ENCODE measurements at regions not wholly inside any gene's neighbourhood (a gene's known extent, or its start where the extent isn't known, plus 50 kb on each side); places are given as distances from the start of the nearest gene placed in this dataset.
"Not testable (repeated sequence)": the region's sequence is repeated elsewhere in the genome, so short reads cannot be mapped to it uniquely, and the experiment has no call there.

- Histone ChIP-seq H3K4me1 (ENCODE audit: insufficient read depth, insufficient read length) (peaks cover 4% of the 10 kb centered on the region), H3K9me3 (ENCODE audit: insufficient read depth, low read length) (no peaks in the 10 kb centered on the region), H3K4me3 (ENCODE audit: insufficient read length, low read depth) (no peak overlapping the region), H3K9ac (ENCODE audit: insufficient read length, low read depth) (no peak overlapping the region), H3K27me3 (ENCODE audit: insufficient read depth, insufficient read length) (no peaks in the 10 kb centered on the region), H3K36me3 (ENCODE audit: insufficient read depth, insufficient read length, low read length) (no peaks in the 10 kb centered on the region)
- DNase-seq (ENCODE audit: low read depth, low spot score) = no peak
- TF ChIP-seq ZNF274 (IDR thresholded peaks at IDR 0.05; ENCODE audit: low read depth, low read length) (no peak), SUZ12 (IDR thresholded peaks at IDR 0.05; ENCODE audit: extremely low read depth, insufficient read depth, insufficient read length) (no peak), YY1 (IDR thresholded peaks at IDR 0.05; ENCODE audit: insufficient read depth, insufficient read length) (no peak)
Observed at GRCh38 chr14:105882626-105883025, 356.2 kb downstream of the TMEM121 start.

GRCh38 chr14:105883066-105884005 is 357.0 kb downstream of the TMEM121 start:
- H3K4me1 ChIP-seq (ENCODE audit: insufficient read depth, insufficient read length) = peaks cover 4% of the 10 kb centered on the region
- no peak overlapping the region for H3K4me3 ChIP-seq (ENCODE audit: insufficient read length, low read depth)
- H3K27me3 ChIP-seq (ENCODE audit: insufficient read depth, insufficient read length) = no peaks in the 10 kb centered on the region
- no peaks in the 10 kb centered on the region for H3K9me3 ChIP-seq (ENCODE audit: insufficient read depth, low read length)
- DNase-seq (ENCODE audit: low read depth, low spot score) = no peak
- H3K36me3 ChIP-seq (ENCODE audit: insufficient read depth, insufficient read length, low read length) = no peaks in the 10 kb centered on the region
- TF ChIP-seq SUZ12 (IDR thresholded peaks at IDR 0.05; ENCODE audit: extremely low read depth, insufficient read depth, insufficient read length) (no peak), ZNF274 (IDR thresholded peaks at IDR 0.05; ENCODE audit: low read depth, low read length) (no peak), YY1 (IDR thresholded peaks at IDR 0.05; ENCODE audit: insufficient read depth, insufficient read length) (no peak)
- no peak overlapping the region for H3K9ac ChIP-seq (ENCODE audit: insufficient read length, low read depth)

DNA sequence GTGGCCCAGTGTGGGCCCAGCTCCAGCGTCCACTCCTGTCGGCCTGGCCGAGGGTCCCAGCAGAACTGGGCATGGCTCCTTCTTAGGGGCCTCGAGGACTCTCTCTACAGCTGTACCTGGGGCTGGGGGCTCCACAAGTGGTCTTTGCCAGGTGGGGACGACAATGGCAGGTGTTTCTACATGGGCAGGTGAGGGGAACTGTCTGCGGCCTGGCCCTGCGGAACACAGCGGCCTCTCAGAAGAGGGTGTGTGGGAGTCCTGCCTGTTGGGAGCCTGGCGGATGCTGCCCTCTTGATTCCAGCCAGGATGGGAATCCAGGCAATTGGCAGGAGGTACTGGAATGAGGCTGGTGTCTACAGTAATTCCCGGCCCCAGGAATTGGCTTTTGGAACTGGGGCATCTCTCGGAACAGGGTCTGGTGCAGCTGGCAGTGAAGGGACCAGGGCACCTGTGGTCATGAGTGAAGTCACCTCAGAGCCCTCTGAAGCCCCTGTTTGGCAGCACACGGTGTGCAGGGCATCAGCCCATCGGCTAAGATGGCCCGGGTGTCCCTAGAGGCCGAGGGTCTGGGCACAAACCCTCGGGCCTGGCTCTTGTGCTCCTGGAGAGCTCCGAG is 357.9 kb downstream of the TMEM121 start:
- not testable (repeated sequence) for H3K9ac ChIP-seq (ENCODE audit: insufficient read length, low read depth); H3K4me3 ChIP-seq (ENCODE audit: insufficient read length, low read depth); DNase-seq (ENCODE audit: low read depth, low spot score); H3K9me3 ChIP-seq (ENCODE audit: insufficient read depth, low read length); H3K36me3 ChIP-seq (ENCODE audit: insufficient read depth, insufficient read length, low read length); H3K27me3 ChIP-seq (ENCODE audit: insufficient read depth, insufficient read length); H3K4me1 ChIP-seq (ENCODE audit: insufficient read depth, insufficient read length)

- Histone ChIP-seq H3K36me3 (ENCODE audit: insufficient read depth, insufficient read length, low read length) (no peaks in the 10 kb centered on the region), H3K9ac (ENCODE audit: insufficient read length, low read depth) (no peak overlapping the region), H3K9me3 (ENCODE audit: insufficient read depth, low read length) (no peaks in the 10 kb centered on the region), H3K4me3 (ENCODE audit: insufficient read length, low read depth) (no peak overlapping the region), H3K27me3 (ENCODE audit: insufficient read depth, insufficient read length) (no peaks in the 10 kb centered on the region), H3K4me1 (ENCODE audit: insufficient read depth, insufficient read length) (peaks cover 7% of the 10 kb centered on the region)
- no peak for DNase-seq (ENCODE audit: low read depth, low spot score)
- TF ChIP-seq YY1 (IDR thresholded peaks at IDR 0.05; ENCODE audit: insufficient read depth, insufficient read length) (no peak), SUZ12 (IDR thresholded peaks at IDR 0.05; ENCODE audit: extremely low read depth, insufficient read depth, insufficient read length) (no peak), ZNF274 (IDR thresholded peaks at IDR 0.05; ENCODE audit: low read depth, low read length) (no peak)
Observed at GRCh38 chr14:105884808-105885281, 358.5 kb downstream of the TMEM121 start.

DNA sequence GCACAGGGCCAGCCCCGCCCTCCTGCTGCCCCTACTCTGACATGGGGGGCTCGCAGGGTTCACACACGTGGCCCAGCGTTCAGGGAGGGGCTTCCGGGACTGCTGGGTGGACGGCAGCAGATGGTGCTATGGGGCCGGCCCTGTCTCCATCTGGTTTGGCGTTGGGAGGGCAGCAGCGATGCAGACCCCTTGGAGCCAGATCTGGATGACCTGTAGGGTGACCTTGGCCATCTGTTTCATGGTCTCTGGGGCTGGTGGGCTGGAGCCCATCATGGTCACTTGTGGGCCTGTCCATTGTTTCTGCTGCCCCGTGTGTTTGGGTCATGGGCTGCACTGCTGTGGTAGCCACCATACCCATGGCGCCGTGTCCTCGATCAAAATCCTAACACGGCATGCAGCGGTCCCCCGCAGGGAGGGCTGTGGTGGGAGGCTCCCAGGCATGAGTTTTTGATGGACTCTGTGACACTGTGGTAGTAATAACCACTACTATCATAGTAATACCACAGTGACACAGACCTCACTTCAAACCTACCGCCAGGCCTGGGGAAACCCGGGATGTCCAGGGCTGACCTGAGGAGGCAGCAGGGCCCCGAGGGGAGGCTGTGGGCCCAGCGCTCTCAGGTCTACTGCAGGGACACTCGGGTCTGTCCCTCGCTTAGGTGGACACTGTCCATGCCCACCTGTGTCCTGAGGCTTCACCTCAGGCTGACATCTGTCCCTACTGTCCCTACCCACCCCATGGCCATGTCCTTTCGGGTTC is 359.4 kb downstream of the TMEM121 start:
- Histone ChIP-seq H3K4me3 (ENCODE audit: insufficient read length, low read depth) (no peak overlapping the region), H3K4me1 (ENCODE audit: insufficient read depth, insufficient read length) (peaks cover 9% of the 10 kb centered on the region), H3K9ac (ENCODE audit: insufficient read length, low read depth) (no peak overlapping the region), H3K27me3 (ENCODE audit: insufficient read depth, insufficient read length) (no peaks in the 10 kb centered on the region), H3K36me3 (ENCODE audit: insufficient read depth, insufficient read length, low read length) (no peaks in the 10 kb centered on the region), H3K9me3 (ENCODE audit: insufficient read depth, low read length) (no peaks in the 10 kb centered on the region)
- no peak for DNase-seq (ENCODE audit: low read depth, low spot score)
- TF ChIP-seq YY1 (IDR thresholded peaks at IDR 0.05; ENCODE audit: insufficient read depth, insufficient read length) (no peak), ZNF274 (IDR thresholded peaks at IDR 0.05; ENCODE audit: low read depth, low read length) (no peak), SUZ12 (IDR thresholded peaks at IDR 0.05; ENCODE audit: extremely low read depth, insufficient read depth, insufficient read length) (no peak)

GRCh38 chr14:105886791-105887191 is 360.4 kb downstream of the TMEM121 start:
- H3K9ac ChIP-seq (ENCODE audit: insufficient read length, low read depth); H3K4me3 ChIP-seq (ENCODE audit: insufficient read length, low read depth); H3K27me3 ChIP-seq (ENCODE audit: insufficient read depth, insufficient read length); H3K36me3 ChIP-seq (ENCODE audit: insufficient read depth, insufficient read length, low read length); DNase-seq (ENCODE audit: low read depth, low spot score); H3K4me1 ChIP-seq (ENCODE audit: insufficient read depth, insufficient read length); H3K9me3 ChIP-seq (ENCODE audit: insufficient read depth, low read length): not testable (repeated sequence)

DNA sequence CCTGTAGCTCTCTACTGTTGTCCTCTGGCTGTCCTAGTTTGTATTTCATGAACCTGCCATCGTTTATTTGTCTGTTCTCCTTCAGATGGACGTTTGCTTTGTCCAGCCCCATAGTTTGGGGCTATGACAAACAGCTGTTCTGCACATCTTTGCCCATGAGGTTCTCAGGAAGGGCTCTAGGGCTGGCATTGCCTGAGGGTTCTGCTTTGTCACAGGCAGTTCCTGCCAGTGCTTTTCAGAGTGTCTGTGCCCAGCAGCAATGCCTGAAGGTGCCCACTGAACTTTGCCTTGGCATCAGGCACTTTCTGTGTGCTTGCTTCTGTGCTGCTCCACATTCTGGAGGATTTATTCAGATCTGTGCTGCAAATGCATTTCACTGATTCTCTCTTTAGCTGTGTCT is 361.3 kb downstream of the TMEM121 start:
- TF ChIP-seq ZNF274 (IDR thresholded peaks at IDR 0.05; ENCODE audit: low read depth, low read length) (no peak), SUZ12 (IDR thresholded peaks at IDR 0.05; ENCODE audit: extremely low read depth, insufficient read depth, insufficient read length) (no peak), YY1 (IDR thresholded peaks at IDR 0.05; ENCODE audit: insufficient read depth, insufficient read length) (no peak)
- no peak overlapping the region for H3K4me3 ChIP-seq (ENCODE audit: insufficient read length, low read depth)
- H3K27me3 ChIP-seq (ENCODE audit: insufficient read depth, insufficient read length) = no peaks in the 10 kb centered on the region
- H3K36me3 ChIP-seq (ENCODE audit: insufficient read depth, insufficient read length, low read length) = no peaks in the 10 kb centered on the region
- H3K9ac ChIP-seq (ENCODE audit: insufficient read length, low read depth) = no peak overlapping the region
- peaks cover 9% of the 10 kb centered on the region for H3K4me1 ChIP-seq (ENCODE audit: insufficient read depth, insufficient read length)
- DNase-seq (ENCODE audit: low read depth, low spot score) = no peak
- no peaks in the 10 kb centered on the region for H3K9me3 ChIP-seq (ENCODE audit: insufficient read depth, low read length)

Data from NT2/D1 (cell line).